Activated CD4-positive, alpha-beta T cell treated with anti-CD3 and anti-CD28 coated beads, Interleukin-2, amount 50 U/mL, for 16 hours (primary cell): ENCODE measurements at regions not wholly inside any gene's neighbourhood (a gene's known extent, or its start where the extent isn't known, plus 50 kb on each side); places are given as distances from the start of the nearest gene placed in this dataset.
A peak's percentile ranks its signal among the peaks of the same experiment; 100 is the strongest.
"Not testable (repeated sequence)": the region's sequence is repeated elsewhere in the genome, so short reads cannot be mapped to it uniquely, and the experiment has no call there.

Experiments used
- DNase-seq: peaks from one replicate; pipeline ENCODE4 v3.0.0-alpha.2; 2020

DNA sequence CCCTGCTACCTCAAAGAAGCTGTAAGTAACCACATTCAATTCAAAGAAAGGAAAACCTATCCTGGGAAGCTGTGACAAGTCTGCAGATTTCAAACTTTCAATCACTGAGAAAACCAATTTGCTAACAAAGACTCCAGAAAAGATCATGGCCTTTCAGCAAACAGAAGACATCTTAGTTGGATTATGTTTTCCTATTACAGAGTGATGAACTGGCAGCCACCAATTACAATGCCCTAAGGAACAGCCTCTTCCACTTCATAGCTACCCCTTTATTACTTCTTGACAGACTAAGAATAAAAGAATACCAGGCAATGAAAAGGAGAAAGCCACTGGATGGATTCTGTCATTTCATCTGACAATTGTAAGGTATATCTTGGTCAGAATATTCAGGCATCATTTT is 128.2 kb upstream of the RASEF start:
- DNase-seq = no peak

- DNase-seq = not testable (repeated sequence)
Measured at GRCh38 chr9:83189026-83189425, 126.1 kb upstream of the RASEF start.

- no peak for DNase-seq
Measured at GRCh38 chr9:83188277-83188676, 125.3 kb upstream of the RASEF start.

GRCh38 chr9:83186155-83186737 is 123.3 kb upstream of the RASEF start:
- DNase-seq = no peak

DNA sequence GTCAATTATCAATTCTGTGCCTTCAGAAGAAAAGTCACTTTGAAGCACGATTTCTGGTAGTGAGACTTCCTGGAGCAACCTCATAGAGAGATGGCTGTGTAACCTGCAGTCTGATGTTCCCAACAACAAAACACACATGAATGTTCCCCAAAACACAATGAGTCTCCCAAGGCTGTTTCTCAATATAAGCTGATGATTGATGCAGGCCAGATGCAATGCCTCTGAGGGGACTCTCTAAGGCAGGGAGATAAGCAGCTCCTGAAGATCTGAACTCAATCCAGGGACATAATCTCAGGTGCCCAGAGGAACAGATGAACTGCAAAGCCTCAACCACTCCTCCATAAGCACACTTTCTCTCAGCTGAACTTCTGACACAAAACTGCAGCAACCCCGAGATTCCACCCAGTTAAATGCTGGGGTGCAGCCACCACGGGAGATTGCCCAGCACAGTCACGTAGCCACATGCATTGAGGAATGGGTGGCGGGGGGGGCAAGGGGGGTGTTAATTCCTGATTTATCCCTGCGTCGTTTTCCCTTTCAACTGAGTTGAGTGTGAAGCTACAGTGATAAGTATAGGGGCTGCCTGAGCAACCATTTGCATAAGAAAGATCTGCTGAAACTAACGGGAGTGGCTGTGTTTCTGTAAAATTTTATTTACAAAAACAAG is 122.7 kb upstream of the RASEF start:
- no peak for DNase-seq

- DNase-seq = no peak
Measured at GRCh38 chr9:83183621-83184020, 120.7 kb upstream of the RASEF start.

DNA sequence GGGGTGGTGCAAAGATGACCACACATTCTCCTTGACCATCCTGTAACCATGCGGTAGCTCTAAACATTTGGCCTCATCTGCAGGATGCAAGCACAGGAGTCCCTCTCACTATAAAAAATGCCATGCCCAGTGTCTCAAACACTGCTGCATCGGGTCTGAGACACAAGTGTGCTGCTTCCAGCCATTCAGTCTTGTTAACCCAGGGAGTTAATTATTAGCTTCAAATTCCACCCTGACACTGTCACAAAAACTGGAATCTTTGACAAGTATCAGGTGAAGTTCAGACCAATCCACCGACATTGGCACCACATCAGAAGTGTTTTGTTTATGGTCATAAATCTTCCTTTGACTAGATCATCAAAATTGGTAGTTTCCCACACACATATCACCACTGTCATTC is 119.1 kb upstream of the RASEF start:
- no peak for DNase-seq

GRCh38 chr9:83178717-83179116 is 115.8 kb upstream of the RASEF start:
- no peak for DNase-seq

DNA sequence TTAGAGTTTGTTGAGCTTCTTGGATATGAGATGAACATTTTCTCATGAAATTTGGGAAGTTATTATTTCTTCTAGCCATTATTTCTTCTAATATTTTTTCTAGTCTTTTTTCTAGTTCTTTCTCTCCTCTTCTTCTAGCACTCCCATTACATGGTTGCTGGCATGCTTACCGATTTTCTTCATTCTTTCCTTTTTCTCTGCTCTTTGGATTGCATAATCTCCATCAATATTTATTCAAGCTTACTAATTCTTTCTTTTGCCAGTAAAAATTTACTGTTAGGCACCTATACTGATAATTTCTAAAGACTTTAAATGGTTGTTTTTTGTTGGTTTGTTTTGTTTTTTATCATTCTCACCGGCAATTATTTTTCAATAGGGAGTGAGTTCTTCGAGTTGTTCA is 114.8 kb upstream of the RASEF start:
- DNase-seq = no peak

GRCh38 chr9:83167126-83167525 is 104.2 kb upstream of the RASEF start:
- DNase-seq = no peak

- no peak for DNase-seq
Measured at GRCh38 chr9:83166372-83166771, 103.4 kb upstream of the RASEF start.

DNA sequence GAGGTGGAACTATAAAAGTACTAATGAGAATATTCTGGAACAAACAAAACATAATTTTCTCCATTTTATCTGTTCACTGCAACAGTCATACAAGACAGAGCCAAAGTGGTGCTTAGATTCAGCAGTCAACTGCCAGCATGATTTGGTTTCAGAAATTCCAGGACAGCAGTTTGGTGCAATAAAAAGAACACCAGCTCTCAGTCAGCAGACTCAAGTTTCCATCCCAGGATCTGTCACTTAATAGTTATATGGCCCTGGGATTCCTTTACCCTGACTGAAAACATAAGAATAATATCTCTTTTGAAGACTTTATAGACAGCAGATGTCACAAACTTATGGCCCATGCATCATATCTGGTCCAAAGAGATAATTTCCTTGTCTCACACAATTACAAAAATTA is 92.8 kb upstream of the RASEF start:
- DNase-seq = no peak

DNA sequence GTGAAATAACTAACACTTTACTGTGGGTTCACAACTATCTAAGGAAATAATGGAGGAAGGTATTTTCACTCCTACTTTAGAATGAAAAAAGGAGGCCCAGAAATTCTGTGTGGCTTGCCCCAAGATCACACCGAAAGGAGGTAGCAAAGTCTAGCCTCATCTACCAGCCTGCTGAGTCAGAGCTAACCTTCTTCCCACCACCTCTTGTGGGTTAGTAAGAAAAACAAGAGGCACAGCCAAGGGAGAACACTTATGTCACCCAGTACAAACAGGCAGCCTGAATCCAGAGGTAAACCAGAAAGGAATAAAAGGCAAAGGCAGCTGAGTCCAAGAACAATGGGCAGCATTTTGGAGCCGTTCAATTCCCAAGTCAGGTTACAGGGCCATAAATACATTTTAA is 91.9 kb upstream of the RASEF start:
- DNase-seq = peak; percentile 23

DNA sequence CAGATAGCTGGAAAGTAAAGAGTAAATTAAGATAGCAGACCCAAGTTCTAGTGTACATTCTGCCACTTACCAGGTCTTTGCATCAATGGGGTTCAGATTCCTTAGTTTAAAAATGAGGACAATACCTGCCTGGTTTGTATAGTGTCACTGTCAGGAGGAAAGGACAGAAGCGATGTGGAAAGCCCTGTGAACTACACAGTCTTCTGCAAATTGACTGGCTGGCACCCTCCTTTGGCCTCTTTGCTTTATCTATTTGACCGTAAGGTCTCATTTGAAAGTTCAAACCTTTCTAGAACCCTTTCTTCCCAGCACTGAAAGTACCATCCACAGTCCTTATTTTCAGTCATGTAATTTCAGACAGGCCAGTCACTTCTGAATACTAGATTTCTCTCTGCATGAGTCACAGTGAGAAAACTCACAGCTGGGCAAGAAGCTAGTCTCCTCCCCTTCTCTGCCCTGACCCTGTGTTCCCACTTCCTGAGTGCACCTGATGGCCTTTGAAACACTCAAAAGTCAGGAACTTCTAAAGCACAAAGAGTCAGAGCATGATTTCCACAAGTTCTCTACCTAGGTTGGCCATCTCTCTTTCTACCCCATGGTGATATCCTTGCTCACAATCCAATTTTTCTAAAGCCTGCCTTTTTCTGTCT is 91.3 kb upstream of the RASEF start:
- peak; percentile 38 for DNase-seq

- DNase-seq = no peak
Measured at GRCh38 chr9:83153030-83153429, 90.1 kb upstream of the RASEF start.

DNA sequence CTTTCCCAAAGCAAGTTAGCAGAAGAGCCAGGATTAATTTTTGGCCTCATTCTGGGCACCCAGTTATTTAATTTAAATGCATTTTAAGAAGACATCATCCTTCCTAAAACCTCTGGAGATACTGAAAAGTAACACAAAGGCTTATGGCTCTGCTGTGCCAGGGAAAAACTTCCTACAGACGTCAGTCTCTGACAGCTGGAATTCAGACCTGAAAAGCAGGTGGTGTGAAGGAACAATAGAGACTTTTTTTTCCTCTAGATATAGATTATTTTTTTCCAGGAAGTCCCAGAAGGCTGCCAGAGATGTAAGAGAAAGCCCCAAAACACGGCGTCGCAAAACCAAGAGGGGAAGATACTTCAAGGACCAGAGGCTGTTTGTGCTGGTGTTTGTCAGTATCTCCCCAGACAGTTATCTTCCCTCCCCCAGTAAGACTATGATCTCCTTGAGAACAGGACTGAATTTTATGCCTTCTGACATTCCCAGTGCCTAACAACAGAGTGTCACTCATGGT is 88.7 kb upstream of the RASEF start:
- no peak for DNase-seq

GRCh38 chr9:83147315-83148149 is 84.6 kb upstream of the RASEF start:
- DNase-seq = no peak

GRCh38 chr9:83146325-83146724 is 83.4 kb upstream of the RASEF start:
- DNase-seq = no peak

GRCh38 chr9:83144492-83144891 is 81.5 kb upstream of the RASEF start:
- DNase-seq = no peak

DNA sequence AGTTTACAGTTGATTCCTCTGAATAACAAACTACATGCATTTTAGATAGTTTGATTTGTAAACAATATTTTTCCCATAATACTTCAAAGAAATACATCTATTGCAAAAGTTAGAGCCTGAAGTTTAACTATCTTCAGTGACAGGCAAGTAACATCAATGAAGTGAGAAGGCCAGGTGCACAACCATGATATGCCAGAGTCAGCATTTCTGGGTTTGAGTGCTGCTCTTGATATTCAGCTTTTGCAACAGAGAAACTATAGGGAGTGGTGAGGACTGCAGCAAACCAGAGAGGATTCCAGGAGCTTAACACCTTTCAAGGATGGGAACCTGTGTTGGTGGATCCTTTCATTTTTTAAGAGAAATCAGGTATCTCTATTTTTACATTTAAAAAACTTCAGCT is 79.4 kb upstream of the RASEF start:
- no peak for DNase-seq

DNA sequence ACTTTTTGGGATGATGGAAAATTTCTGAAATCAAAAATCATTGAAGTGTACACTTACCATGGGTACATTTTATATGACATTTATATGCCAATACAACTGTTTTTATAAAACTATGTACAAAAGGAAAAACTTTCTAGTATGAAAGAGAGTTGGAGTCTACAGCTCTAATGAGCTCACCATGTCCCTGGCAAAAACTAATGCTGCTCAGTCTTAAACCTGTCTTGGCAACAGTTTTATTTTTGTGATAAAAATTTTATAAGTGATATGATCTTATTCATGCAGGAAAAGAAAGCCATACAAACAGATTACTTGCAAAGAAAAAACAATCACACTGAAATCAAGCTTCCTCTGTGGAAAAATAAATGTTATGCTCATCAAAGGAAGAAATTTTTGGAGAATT is 78.9 kb upstream of the RASEF start:
- no peak for DNase-seq

DNA sequence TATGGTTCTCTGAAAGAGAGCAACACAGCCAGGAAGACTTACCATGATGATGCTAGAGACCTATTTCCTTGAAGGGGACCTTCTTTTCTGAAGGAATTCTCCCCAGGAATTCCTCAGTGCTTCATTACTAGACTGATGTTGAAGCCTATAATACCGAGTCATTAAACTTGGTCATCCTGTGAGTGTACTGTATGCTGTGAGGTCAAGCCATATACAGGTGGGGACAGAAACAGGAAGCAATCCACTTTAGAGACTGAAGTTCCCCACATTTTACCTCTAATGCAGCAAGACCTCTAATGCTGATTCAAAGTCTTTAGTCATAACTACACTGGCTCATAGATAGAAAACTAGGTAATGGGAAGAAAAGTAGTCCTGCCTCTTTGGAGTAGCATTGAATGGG is 77.1 kb upstream of the RASEF start:
- DNase-seq = no peak

DNA sequence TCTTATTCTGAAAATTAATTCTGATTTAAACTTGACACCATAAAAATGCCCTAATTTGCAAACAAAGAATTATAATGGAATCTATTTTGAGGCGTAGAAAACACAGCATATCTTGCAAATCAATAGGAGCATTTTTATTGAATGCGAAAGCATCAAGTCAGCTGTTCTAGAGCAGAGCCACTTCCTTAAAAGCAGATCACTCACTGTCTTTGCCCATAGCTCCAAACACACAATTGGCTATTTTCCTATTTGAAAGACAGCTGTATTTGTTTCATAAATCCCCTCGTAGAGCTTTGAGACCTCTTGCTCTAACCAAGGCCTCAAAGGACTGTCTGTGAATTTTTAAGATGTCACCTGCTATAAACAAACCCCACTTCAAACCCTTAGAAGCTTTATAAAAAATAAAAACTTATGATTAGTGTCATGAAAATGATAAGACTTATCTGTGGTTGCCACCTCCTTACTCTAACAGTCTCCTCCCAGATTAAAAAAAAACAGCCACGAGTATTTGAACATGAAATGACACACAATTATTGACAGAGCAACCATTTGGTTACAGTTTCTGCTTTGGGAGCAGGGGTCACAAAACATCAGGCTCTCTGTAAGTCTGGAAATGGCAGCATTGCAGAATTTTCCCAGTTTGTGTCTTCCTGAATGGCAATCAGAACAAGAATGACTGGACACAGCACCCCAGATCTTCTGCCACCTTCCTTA is 75.6 kb upstream of the RASEF start:
- DNase-seq = no peak
